ENCODE measurements at regions not wholly inside any gene's neighbourhood (a gene's known extent, or its start where the extent isn't known, plus 50 kb on each side); places are given as distances from the start of the nearest gene placed in this dataset.

GRCh38 chr10:111175787-111176186 is 99.0 kb downstream of the ADRA2A start:
- DNase-seq (ENCODE audit: low read depth, low spot score): no peak
- no peaks in the 10 kb centered on the region for H3K79me2 ChIP-seq (ENCODE audit: control insufficient read depth, insufficient read depth, low read length)
- H2AFZ ChIP-seq (ENCODE audit: control insufficient read depth, low read depth, low read length): no peak overlapping the region
- FAIRE-seq: no peak
- intact Hi-C loops (cut with micrococcal nuclease; ENCODE audit: unreplicated experiment): no loop called here
- no peaks in the 10 kb centered on the region for H4K20me1 ChIP-seq (ENCODE audit: control insufficient read depth, insufficient read depth)
- SMC1A ChIA-PET (ENCODE audit: uncharacterized antibody, unreplicated experiment): no interaction called here
- no TSS peak for BruUV-seq (replicated peaks)
- no peak overlapping the region for H3K27ac ChIP-seq (ENCODE audit: control insufficient read depth, insufficient read depth)
- in situ Hi-C loops (cut with MboI): no loop called here
- no peak overlapping the region for H3K9ac ChIP-seq (ENCODE audit: control insufficient read depth, insufficient read depth, low read length)
- no peak for ATAC-seq
- no peaks in the 10 kb centered on the region; a peak in 1 of 4 replicates for H3K27me3 ChIP-seq (replicated peaks in 1 of 2; ENCODE audit: control insufficient read depth in 2 of 2, insufficient read depth in 2 of 2, low read length in 1 of 2)
- no peaks in the 10 kb centered on the region for H3K4me1 ChIP-seq (ENCODE audit: control insufficient read depth, insufficient read depth, low read length)
- no peak overlapping the region for H3K4me3 ChIP-seq
- no peaks in the 10 kb centered on the region for H3K9me3 ChIP-seq (replicated peaks; ENCODE audit: control insufficient read depth, insufficient read depth, low read length)
- no peak overlapping the region for H3K4me2 ChIP-seq (ENCODE audit: control insufficient read depth, insufficient read depth)
- POLR2A ChIA-PET: no interaction called here
- H3K36me3 ChIP-seq (ENCODE audit: control insufficient read depth in 2 of 2, insufficient read depth in 2 of 2, low read length in 1 of 2): no peaks in the 10 kb centered on the region
- RAD21 ChIA-PET (ENCODE audit: unreplicated experiment): no interaction called here
- 26% methylated on average over 3 of the region's 3 CpGs for WGBS (ENCODE audit: insufficient coverage, insufficient replicate concordance, low lambda C conversion rate, missing lambda C conversion rate)
- CTCF ChIA-PET: no interaction called here
- TF ChIP-seq SPI1 (IDR thresholded peaks at IDR 0.05; ENCODE audit: borderline replicate concordance, insufficient read depth, low read depth, low read length): no peak
- TF ChIP-seq TCF3 (IDR thresholded peaks at IDR 0.05; ENCODE audit: borderline replicate concordance, insufficient read depth, low read depth, low read length): no peak
- TF ChIP-seq ESRRA (IDR thresholded peaks at IDR 0.05; ENCODE audit: low read length): no peak
- no peak for TF ChIP-seq ZNF687 (IDR thresholded peaks at IDR 0.05)
- no peak for TF ChIP-seq EGR1 (IDR thresholded peaks at IDR 0.05; ENCODE audit: borderline replicate concordance in 1 of 2, low read depth in 2 of 2, low read length in 2 of 2)
- no peak for TF ChIP-seq ETV6 (conservative IDR thresholded peaks at IDR 0.05 in 1 of 2, IDR thresholded peaks at IDR 0.05 in 1 of 2; ENCODE audit: borderline replicate concordance in 1 of 2, low read depth in 1 of 2)
- no peak for TF ChIP-seq ZBTB11 (CRISPR knock-in tag; IDR thresholded peaks at IDR 0.05)
- TF ChIP-seq FOXM1 (IDR thresholded peaks at IDR 0.05; ENCODE audit: low read depth, low read length): no peak
- no peak for TF ChIP-seq CUX1 (IDR thresholded peaks at IDR 0.05; ENCODE audit: insufficient replicate concordance, low read depth, low read length)
